Testis (tissue), 2 donors: ENCODE measurements at regions not wholly inside any gene's neighbourhood (a gene's known extent, or its start where the extent isn't known, plus 50 kb on each side); places are given as distances from the start of the nearest gene placed in this dataset.

Experiments used
- DNase-seq: peaks from one replicate; pipeline ENCODE4 v3.0.0-alpha.2; 2019
- H3K27ac ChIP-seq, 2 donors: fragments of 200-600 bp; sonication (generic); one replicate each; pipeline ENCODE4 v1.5.1; 2019
- H3K27me3 ChIP-seq: fragments of 200-600 bp; sonication (generic); one replicate; pipeline ENCODE4 v1.5.1; 2019
- H3K36me3 ChIP-seq: fragments of 200-600 bp; sonication (generic); one replicate; pipeline ENCODE4 v1.5.1; 2017; ENCODE audit warnings: low read depth; ENCODE audit errors: missing control alignments
- H3K4me1 ChIP-seq: fragments of 200-600 bp; sonication (generic); one replicate; pipeline ENCODE4 v1.5.1; 2019
- H3K4me3 ChIP-seq, 2 donors: fragments of 200-600 bp; sonication (generic); one replicate each; pipeline ENCODE4 v1.5.1; 2017 to 2019
- H3K9me3 ChIP-seq: fragments of 200-600 bp; sonication (generic); one replicate; pipeline ENCODE4 v1.5.1; 2017
- POLR2A ChIP-seq: fragments of 450-650 bp; IDR thresholded peaks from one replicate; pipeline ENCODE4 v1.6.1; 2017; ENCODE audit warnings: antibody characterized with exemption, mild to moderate bottlenecking, moderate library complexity
- WGBS, 2 donors: methylation state at CpG; one replicate each; pipeline ENCODE4 v1.1.5; 2018; 5-methylcytosine and 5-hydroxymethylcytosine counted together
- intact Hi-C: fragments of 100-400 bp; cut with DNase I; formaldehyde crosslinking; loops from one replicate; pipeline ENCODE4 v1.15.1; 2023; ENCODE audit warnings: low total_unique reads
- microRNA-seq, 2 donors: library from miRNA; unstranded; fragments of <30 nt; microRNA quantifications; one replicate each; pipeline ENCODE4, GENCODE V29; 2016; ENCODE audit warnings: borderline number of aligned reads in 2 of 2, borderline replicate concordance in 1 of 2
- small RNA-seq, 2 donors: library from RNA; depleted of rRNA; stranded (forward); fragments of <200 nt; gene quantifications; one replicate each; pipeline ENCODE3, GENCODE V24; 2016
- TF ChIP-seq, protein P1 (sequence below), 3 experiments: fragments of 450-650 bp in 2 of 3; fragments of 200-600 bp in 1 of 3; sonication (generic) in 1 of 3; IDR thresholded peaks; one replicate each; pipeline ENCODE4 v1.5.1; 2016 to 2019; ENCODE audit warnings: antibody characterized with exemption in 3 of 3, mild to moderate bottlenecking in 2 of 3, moderate library complexity in 1 of 3

DNA sequence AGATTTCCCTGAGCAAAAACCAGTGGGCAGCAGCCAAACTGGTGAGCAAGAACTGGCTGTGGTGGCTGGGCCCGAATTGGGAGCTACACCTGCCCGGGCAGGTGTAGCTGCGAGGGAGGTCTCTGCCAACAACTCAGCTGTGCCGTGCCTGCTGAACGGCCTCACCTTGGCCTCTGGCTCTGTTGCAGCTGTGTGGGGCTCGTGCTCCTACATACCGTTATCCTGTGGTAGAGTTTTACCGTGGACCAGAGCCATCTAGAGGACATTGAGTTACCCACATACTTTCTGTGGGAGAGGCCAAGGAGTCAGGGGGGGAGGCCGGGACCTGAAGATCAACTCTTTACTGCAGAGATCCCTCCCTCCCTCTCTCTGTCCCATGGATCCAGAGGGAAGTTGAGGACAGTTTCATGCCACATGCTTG, 113.2 kb downstream of the TM9SF2 start:
- peak; percentile 53 for DNase-seq
- TF ChIP-seq POLR2A = no peak
- TF ChIP-seq, protein P1, sequence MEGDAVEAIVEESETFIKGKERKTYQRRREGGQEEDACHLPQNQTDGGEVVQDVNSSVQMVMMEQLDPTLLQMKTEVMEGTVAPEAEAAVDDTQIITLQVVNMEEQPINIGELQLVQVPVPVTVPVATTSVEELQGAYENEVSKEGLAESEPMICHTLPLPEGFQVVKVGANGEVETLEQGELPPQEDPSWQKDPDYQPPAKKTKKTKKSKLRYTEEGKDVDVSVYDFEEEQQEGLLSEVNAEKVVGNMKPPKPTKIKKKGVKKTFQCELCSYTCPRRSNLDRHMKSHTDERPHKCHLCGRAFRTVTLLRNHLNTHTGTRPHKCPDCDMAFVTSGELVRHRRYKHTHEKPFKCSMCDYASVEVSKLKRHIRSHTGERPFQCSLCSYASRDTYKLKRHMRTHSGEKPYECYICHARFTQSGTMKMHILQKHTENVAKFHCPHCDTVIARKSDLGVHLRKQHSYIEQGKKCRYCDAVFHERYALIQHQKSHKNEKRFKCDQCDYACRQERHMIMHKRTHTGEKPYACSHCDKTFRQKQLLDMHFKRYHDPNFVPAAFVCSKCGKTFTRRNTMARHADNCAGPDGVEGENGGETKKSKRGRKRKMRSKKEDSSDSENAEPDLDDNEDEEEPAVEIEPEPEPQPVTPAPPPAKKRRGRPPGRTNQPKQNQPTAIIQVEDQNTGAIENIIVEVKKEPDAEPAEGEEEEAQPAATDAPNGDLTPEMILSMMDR (IDR thresholded peaks at IDR 0.05) = no peak
- intact Hi-C loops = no loop called here
- Histone ChIP-seq H3K36me3 (no peaks in the 10 kb centered on the region), H3K27me3 (no peaks in the 10 kb centered on the region), H3K4me3 (no peak overlapping the region), H3K9me3 (no peaks in the 10 kb centered on the region), H3K4me1 (peaks cover 10% of the 10 kb centered on the region), H3K27ac (no peak overlapping the region)
- WGBS, 2 donors = 47 to 80% methylated on average over 1 to 9 of the region's 9 CpGs

Small RNAs in the stretch of these regions (microRNA-seq; reads per million reads assigned to microRNA genes)
- 0 reads per million in 2 donors for gene MIR4306

Small RNAs in the stretch of these regions (small RNA-seq; reads per million reads assigned to genes)
- gene MIR4306 (0 reads per million in 2 donors), gene RF00402 (0 reads per million in 2 donors)
